ENCODE measurements at regions not wholly inside any gene's neighbourhood (a gene's known extent, or its start where the extent isn't known, plus 50 kb on each side); places are given as distances from the start of the nearest gene placed in this dataset.

DNA sequence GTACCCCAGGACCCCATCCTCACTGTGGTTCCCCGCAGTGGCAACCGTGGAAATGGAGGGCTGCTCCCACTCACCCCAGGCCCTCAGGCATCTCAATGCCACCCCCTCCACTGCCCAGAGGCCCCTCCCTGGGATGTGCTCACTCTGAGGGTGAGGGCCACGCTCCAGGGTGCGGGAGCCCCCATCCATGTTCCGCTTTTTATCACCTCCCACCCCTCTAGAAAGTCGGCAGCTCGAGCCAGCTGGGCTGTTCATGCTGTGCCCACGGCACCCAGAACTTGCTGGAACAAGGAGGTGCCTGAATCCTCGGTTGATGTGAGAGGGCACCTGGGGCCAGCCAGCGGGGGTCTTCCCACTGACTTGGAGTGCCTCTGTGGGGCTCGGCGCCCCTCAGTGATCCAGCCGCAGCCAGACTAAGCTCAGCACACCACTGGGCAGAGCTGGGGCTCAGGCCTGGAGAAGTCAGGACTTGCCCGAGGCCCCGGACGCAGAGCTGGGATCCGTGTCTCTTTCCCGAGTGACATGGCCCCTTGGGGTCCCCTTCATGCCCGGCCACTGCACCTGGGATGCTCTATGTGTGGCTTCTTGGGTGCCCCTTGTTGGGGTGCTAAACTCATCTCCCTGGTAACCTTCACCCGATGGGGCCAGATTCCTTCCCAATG lies 143.1 kb upstream of the GSE1 start:
- Histone ChIP-seq H3K36me3 (ENCODE audit: control insufficient read depth in 1 of 2, insufficient read depth in 2 of 2, low read length in 2 of 2) (no peaks in the 10 kb centered on the region), H3K27me3 (ENCODE audit: insufficient read depth, low read length) (no peaks in the 10 kb centered on the region), H3K4me1 (ENCODE audit: control insufficient read depth in 1 of 2, insufficient read depth in 2 of 2, low read length in 2 of 2) (peaks cover 32 to 34% of the 10 kb centered on the region in 2 experiments), H3K79me1 (ENCODE audit: low read length) (peaks cover 19% of the 10 kb centered on the region), H3K14ac (ENCODE audit: low read length) (no peak overlapping the region), H2BK5ac (ENCODE audit: low read depth, low read length, poor library complexity) (no peak overlapping the region), H3K9me3 (ENCODE audit: insufficient read depth, low read depth, low read length) (peaks cover 2% of the 10 kb centered on the region), H3K4me2 (ENCODE audit: low read length) (no peak overlapping the region), H3K9ac (ENCODE audit: low read length) (no peak overlapping the region), H4K12ac (ENCODE audit: low read depth, low read length) (no peak overlapping the region), H3K18ac (ENCODE audit: low read length) (no peak overlapping the region), H2BK12ac (ENCODE audit: low read length) (peak overlapping the region; percentile 26), H4K91ac (ENCODE audit: low read depth, low read length) (no peak overlapping the region), H2AK5ac (ENCODE audit: low read length) (peak overlapping the region; percentile 22), H2AFZ (ENCODE audit: insufficient read depth, low read length, poor library complexity) (no peak overlapping the region), H4K8ac (ENCODE audit: low read depth, low read length) (no peak overlapping the region), H3K4me3 (ENCODE audit: low read depth, low read length) (no peak overlapping the region), H2BK120ac (ENCODE audit: insufficient read depth, low read length, poor library complexity) (no peak overlapping the region), H3K4ac (ENCODE audit: low read depth, low read length) (no peak overlapping the region), H3K27ac (ENCODE audit: low read depth, low read length) (no peak overlapping the region), H3K23ac (ENCODE audit: low read length) (no peak overlapping the region), H3K79me2 (ENCODE audit: control insufficient read depth, insufficient read depth, low read length, poor library complexity) (no peaks in the 10 kb centered on the region)
- no peak for DNase-seq
- no CpG with 5 or more reads among the region's 20 CpGs for WGBS (ENCODE audit: extremely low coverage, insufficient coverage, insufficient read length)

DNA sequence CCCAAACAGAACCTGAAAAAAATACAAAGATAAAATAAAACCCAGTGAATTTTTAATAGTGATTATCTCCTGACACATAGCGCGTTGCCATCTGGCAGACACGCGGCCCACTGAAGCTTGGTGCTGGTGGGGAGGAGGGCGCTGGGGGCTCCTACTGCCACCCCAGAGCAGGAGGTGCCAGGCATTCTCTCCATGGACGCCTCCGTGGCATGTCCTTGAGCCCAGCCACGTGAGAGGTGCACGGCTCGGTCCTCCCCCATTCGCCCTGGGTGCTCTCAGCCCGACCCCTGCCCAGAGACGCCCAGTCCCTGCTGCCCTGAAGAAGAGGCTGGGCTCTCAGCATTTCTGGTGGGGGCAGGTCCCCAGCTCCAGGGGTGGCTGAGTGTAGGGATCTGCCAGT lies 142.2 kb upstream of the GSE1 start:
- H2BK120ac ChIP-seq (ENCODE audit: insufficient read depth, low read length, poor library complexity): no peak overlapping the region
- H2BK12ac ChIP-seq (ENCODE audit: low read length): no peak overlapping the region
- peak overlapping the region; percentile 2 for H4K91ac ChIP-seq (ENCODE audit: low read depth, low read length)
- WGBS (ENCODE audit: extremely low coverage, insufficient coverage, insufficient read length): no CpG with 5 or more reads among the region's 13 CpGs
- H3K18ac ChIP-seq (ENCODE audit: low read length): no peak overlapping the region
- H2AK5ac ChIP-seq (ENCODE audit: low read length): no peak overlapping the region
- H3K27ac ChIP-seq (ENCODE audit: low read depth, low read length): no peak overlapping the region
- H3K79me2 ChIP-seq (ENCODE audit: control insufficient read depth, insufficient read depth, low read length, poor library complexity): no peaks in the 10 kb centered on the region
- H3K4me3 ChIP-seq (ENCODE audit: low read depth, low read length): no peak overlapping the region
- H3K36me3 ChIP-seq (ENCODE audit: control insufficient read depth in 1 of 2, insufficient read depth in 2 of 2, low read length in 2 of 2): no peaks in the 10 kb centered on the region
- H3K4me2 ChIP-seq (ENCODE audit: low read length): no peak overlapping the region
- H4K8ac ChIP-seq (ENCODE audit: low read depth, low read length): no peak overlapping the region
- H3K9ac ChIP-seq (ENCODE audit: low read length): no peak overlapping the region
- no peak overlapping the region for H3K14ac ChIP-seq (ENCODE audit: low read length)
- no peak for DNase-seq
- H4K12ac ChIP-seq (ENCODE audit: low read depth, low read length): no peak overlapping the region
- H2BK5ac ChIP-seq (ENCODE audit: low read depth, low read length, poor library complexity): no peak overlapping the region
- no peak overlapping the region for H3K4ac ChIP-seq (ENCODE audit: low read depth, low read length)
- H3K4me1 ChIP-seq (ENCODE audit: control insufficient read depth in 1 of 2, insufficient read depth in 2 of 2, low read length in 2 of 2): peaks cover 39% of the 10 kb centered on the region in 2 experiments
- H3K79me1 ChIP-seq (ENCODE audit: low read length): peaks cover 22% of the 10 kb centered on the region
- no peaks in the 10 kb centered on the region for H3K27me3 ChIP-seq (ENCODE audit: insufficient read depth, low read length)
- H2AFZ ChIP-seq (ENCODE audit: insufficient read depth, low read length, poor library complexity): no peak overlapping the region
- no peak overlapping the region for H3K23ac ChIP-seq (ENCODE audit: low read length)
- no peaks in the 10 kb centered on the region for H3K9me3 ChIP-seq (ENCODE audit: insufficient read depth, low read depth, low read length)

DNA sequence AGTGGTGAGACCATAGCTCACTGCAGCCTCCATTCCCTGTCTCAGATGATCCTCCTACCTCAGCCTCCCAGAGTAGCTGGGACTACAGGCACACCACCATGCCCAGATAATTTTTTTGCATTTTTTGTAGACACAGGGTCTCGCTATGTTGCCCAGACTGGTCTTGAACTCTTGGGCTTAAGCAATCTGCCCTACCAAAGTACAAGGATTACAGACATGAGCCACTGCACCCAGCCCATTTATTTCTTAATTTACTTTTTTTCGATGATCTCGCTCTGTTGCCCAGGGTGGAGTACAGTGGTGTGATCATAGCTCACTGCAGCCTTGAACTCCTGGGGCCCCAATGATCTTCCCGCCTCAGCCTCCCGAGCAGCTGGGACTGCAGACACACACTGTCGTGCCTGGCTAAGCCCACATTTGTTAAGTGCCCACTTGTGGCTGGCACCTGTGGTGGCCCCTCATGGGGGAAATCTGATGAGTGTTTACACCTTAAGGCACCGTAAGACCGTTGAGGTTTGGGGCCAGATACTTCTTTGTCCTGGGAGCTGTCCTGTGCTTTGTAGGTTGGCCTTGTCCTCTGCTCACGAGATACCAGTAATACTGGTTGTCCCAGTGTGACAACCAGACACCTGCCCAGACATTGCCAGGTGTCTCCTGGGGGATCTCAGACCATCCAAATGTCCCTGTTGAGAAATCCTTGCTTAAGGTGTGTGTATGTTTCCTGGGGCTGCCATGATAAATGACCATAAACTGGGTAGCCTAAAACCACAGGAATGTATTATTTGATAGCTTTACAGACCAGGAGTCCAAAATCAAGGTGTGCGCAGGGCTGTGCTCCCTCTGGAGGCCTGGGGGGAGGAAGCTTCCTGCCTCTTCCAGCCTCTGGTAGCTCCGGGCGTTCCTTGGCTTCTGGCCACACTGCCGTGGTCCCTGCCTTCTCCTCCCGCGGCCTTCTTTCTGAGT lies 141.4 kb upstream of the GSE1 start:
- WGBS (ENCODE audit: extremely low coverage, insufficient coverage, insufficient read length): no CpG with 5 or more reads among the region's 15 CpGs
- H3K27ac ChIP-seq (ENCODE audit: low read depth, low read length): no peak overlapping the region
- no peak overlapping the region for H4K12ac ChIP-seq (ENCODE audit: low read depth, low read length)
- peaks cover 39% of the 10 kb centered on the region in 2 experiments for H3K4me1 ChIP-seq (ENCODE audit: control insufficient read depth in 1 of 2, insufficient read depth in 2 of 2, low read length in 2 of 2)
- H4K91ac ChIP-seq (ENCODE audit: low read depth, low read length): peak overlapping the region; percentile 41
- no peaks in the 10 kb centered on the region for H3K27me3 ChIP-seq (ENCODE audit: insufficient read depth, low read length)
- DNase-seq: peak; percentile 94 to 96
- H2BK5ac ChIP-seq (ENCODE audit: low read depth, low read length, poor library complexity): no peak overlapping the region
- no peak overlapping the region for H2AFZ ChIP-seq (ENCODE audit: insufficient read depth, low read length, poor library complexity)
- H3K4ac ChIP-seq (ENCODE audit: low read depth, low read length): no peak overlapping the region
- no peak overlapping the region for H3K14ac ChIP-seq (ENCODE audit: low read length)
- peaks cover 3% of the 10 kb centered on the region for H3K79me2 ChIP-seq (ENCODE audit: control insufficient read depth, insufficient read depth, low read length, poor library complexity)
- peaks cover 26% of the 10 kb centered on the region for H3K79me1 ChIP-seq (ENCODE audit: low read length)
- no peak overlapping the region for H2AK5ac ChIP-seq (ENCODE audit: low read length)
- no peak overlapping the region for H3K23ac ChIP-seq (ENCODE audit: low read length)
- peak overlapping the region; percentile 28 for H3K4me2 ChIP-seq (ENCODE audit: low read length)
- H3K18ac ChIP-seq (ENCODE audit: low read length): no peak overlapping the region
- H3K9me3 ChIP-seq (ENCODE audit: insufficient read depth, low read depth, low read length): no peaks in the 10 kb centered on the region
- H3K9ac ChIP-seq (ENCODE audit: low read length): no peak overlapping the region
- no peak overlapping the region for H4K8ac ChIP-seq (ENCODE audit: low read depth, low read length)
- no peak overlapping the region for H2BK12ac ChIP-seq (ENCODE audit: low read length)
- H3K4me3 ChIP-seq (ENCODE audit: low read depth, low read length): no peak overlapping the region
- H2BK120ac ChIP-seq (ENCODE audit: insufficient read depth, low read length, poor library complexity): peak overlapping the region; percentile 54
- H3K36me3 ChIP-seq (ENCODE audit: control insufficient read depth in 1 of 2, insufficient read depth in 2 of 2, low read length in 2 of 2): no peaks in the 10 kb centered on the region

DNA sequence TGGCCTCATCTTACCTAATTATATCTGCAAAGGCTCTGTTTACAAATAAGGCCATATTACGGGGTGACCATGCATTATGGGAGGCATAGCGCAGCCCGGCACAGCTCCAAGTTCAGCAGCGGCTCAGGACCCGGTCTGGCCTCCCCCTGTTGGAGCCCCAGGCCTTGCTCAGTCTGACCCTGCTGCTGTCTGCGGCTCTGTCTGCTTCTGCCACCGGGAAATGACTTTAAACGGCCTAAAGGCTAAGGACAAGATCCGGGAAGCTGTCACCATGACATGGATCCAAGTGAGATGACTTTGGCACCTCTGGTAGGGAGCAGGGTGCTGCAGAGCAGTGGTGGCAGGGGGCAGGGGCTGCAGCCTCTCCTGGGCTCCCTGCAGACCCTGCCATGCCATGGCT lies 140.6 kb upstream of the GSE1 start:
- peak overlapping the region; percentile 10 for H3K18ac ChIP-seq (ENCODE audit: low read length)
- peak overlapping the region; percentile 9 for H3K27ac ChIP-seq (ENCODE audit: low read depth, low read length)
- H3K23ac ChIP-seq (ENCODE audit: low read length): no peak overlapping the region
- no peaks in the 10 kb centered on the region for H3K9me3 ChIP-seq (ENCODE audit: insufficient read depth, low read depth, low read length)
- DNase-seq: no peak
- no peaks in the 10 kb centered on the region for H3K36me3 ChIP-seq (ENCODE audit: control insufficient read depth in 1 of 2, insufficient read depth in 2 of 2, low read length in 2 of 2)
- no peaks in the 10 kb centered on the region for H3K27me3 ChIP-seq (ENCODE audit: insufficient read depth, low read length)
- H3K4me3 ChIP-seq (ENCODE audit: low read depth, low read length): no peak overlapping the region
- peaks cover 39% of the 10 kb centered on the region in 2 experiments for H3K4me1 ChIP-seq (ENCODE audit: control insufficient read depth in 1 of 2, insufficient read depth in 2 of 2, low read length in 2 of 2)
- H2AFZ ChIP-seq (ENCODE audit: insufficient read depth, low read length, poor library complexity): no peak overlapping the region
- H3K4me2 ChIP-seq (ENCODE audit: low read length): peak overlapping the region; percentile 1
- no peak overlapping the region for H2AK5ac ChIP-seq (ENCODE audit: low read length)
- H4K8ac ChIP-seq (ENCODE audit: low read depth, low read length): no peak overlapping the region
- peaks cover 26% of the 10 kb centered on the region for H3K79me1 ChIP-seq (ENCODE audit: low read length)
- peak overlapping the region; percentile 54 for H2BK120ac ChIP-seq (ENCODE audit: insufficient read depth, low read length, poor library complexity)
- WGBS (ENCODE audit: extremely low coverage, insufficient coverage, insufficient read length): no CpG with 5 or more reads among the region's 9 CpGs
- peak overlapping the region; percentile 41 for H4K91ac ChIP-seq (ENCODE audit: low read depth, low read length)
- peak overlapping the region; percentile 7 for H2BK12ac ChIP-seq (ENCODE audit: low read length)
- no peak overlapping the region for H4K12ac ChIP-seq (ENCODE audit: low read depth, low read length)
- H3K14ac ChIP-seq (ENCODE audit: low read length): peak overlapping the region; percentile 10
- no peak overlapping the region for H2BK5ac ChIP-seq (ENCODE audit: low read depth, low read length, poor library complexity)
- no peak overlapping the region for H3K4ac ChIP-seq (ENCODE audit: low read depth, low read length)
- H3K79me2 ChIP-seq (ENCODE audit: control insufficient read depth, insufficient read depth, low read length, poor library complexity): peaks cover 3% of the 10 kb centered on the region
- no peak overlapping the region for H3K9ac ChIP-seq (ENCODE audit: low read length)

Measured in trophoblast cell (in vitro differentiated cells and primary cell).